Fibroblast of skin of right biceps (primary cell): ENCODE measurements at regions not wholly inside any gene's neighbourhood (a gene's known extent, or its start where the extent isn't known, plus 50 kb on each side); places are given as distances from the start of the nearest gene placed in this dataset.
"Not testable (repeated sequence)": the region's sequence is repeated elsewhere in the genome, so short reads cannot be mapped to it uniquely, and the experiment has no call there.

ENCODE experiments used
- DNase-seq: peaks from one replicate; pipeline ENCODE4 v3.0.0-alpha.2; 2013

DNA sequence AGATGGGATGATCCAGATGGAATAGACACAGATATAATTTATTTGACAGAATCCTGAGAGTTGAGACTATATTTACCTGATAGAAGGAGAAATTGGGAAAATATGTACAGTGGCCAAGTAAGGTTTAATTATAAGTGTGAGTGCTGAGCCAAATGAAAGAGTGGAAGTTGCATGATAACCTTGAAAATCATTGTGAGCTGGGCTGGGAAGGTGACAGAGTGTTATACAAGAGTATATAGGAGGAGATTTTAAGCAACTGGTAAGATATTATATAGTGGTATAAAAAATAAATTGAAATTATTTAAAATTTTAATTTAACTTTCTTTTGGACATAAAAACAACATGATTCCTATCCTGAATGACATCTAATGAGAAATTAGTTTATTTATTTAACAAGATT is 340.8 kb downstream of the NUP35 start:
- DNase-seq = no peak

DNA sequence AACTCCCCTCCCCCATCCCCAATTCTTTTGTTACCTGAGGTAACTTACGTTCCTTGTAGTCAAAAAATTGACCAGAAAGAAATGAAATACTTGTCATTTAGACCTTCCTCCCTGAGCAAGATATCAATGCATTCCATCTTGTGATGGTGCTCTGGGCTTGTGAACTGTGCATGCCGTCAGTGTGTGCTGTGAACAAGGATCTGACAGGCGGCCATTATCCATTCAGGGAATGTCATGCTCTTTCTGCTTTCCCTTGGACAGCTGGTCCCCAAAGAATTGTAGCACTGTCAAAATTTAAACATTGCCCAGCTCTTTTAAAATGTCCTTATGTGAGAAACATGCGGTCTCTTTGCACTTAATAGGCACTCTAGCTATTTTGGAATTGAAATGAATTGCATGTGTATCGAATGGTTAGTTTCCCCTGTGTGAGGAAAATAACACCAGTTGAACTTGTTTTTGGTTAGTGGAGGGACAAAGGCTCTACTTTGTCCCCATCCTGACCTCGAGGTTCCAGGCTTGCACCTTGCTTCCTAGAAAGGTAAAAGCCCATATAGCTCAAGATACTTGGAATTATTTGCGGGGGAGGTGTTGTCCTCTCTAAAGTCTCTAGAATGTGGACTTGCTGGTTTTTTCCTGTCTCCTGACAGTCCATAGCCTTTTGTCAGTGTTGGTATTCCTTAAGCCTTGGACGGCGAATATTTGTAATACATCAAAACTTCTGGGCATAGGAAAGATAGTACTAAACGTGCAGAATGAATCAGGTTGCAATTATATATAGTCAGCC is 350.9 kb downstream of the NUP35 start:
- DNase-seq = no peak

DNA sequence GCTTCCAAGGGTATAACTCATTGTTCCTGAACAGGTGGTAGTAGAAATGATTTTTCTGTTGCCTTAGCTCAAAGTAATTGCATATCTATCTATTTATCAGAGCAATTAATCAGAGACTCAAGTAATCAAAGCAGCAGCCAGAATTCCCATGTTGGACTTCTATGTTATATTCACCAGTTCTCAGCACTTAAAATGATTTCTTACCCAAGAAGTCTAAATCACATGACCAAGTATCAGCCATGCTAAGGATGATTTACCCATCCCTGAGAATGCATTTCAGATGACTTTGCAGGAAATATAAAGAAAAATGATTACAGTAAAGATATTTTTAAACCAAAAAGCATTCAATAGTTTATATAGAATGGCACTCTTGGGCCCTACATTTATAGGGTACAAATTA is 352.2 kb downstream of the NUP35 start:
- no peak for DNase-seq

DNA sequence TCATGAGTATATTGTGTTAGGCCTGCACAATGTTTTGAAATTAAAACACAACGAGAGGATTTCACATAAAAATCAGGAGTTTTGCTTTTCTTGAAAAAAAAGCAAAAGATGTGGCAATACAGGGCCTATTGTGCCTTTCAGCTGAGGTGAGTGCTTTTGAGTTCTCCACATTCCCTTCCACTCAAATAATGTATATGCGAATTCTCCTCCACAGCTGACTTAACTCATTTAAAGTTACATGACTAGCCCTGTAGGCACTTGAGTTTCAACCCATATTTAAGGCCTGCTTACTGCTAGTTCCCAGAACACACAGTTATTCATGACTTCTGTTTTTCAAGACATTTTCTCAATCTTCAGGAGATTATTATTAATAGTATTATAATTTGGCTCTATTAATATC is 353.1 kb downstream of the NUP35 start:
- no peak for DNase-seq

DNA sequence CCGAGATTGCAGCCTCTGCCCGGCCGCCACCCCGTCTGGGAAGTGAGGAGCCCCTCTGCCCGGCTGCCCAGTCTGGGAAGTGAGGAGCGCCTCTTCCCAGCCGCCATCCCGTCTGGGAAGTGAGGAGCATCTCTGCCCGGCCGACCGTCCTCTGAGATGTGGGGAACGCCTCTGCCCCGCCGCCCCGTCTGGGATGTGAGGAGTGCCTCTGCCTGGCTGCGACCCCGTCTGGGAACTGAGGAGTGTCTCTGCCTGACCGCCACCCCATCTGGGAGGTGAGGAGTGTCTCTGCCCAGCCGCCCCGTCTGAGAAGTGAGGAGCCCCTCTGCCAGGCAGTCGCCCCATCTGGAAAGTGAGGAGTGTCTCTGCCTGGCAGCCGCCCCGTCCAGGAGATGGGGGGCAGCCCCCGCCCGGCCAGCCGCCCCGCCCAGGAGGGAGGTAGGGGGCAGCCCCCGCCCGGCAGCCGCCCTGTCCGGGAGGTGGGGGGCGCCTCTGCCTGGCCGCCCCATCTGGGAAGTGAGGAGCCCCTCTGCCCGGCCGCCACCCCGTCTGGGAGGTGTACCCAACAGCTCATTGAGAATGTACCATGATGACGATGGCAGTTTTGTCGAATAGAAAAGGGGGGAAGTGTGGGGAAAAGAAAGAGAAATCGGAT is 354.8 kb downstream of the NUP35 start:
- not testable (repeated sequence) for DNase-seq

DNA sequence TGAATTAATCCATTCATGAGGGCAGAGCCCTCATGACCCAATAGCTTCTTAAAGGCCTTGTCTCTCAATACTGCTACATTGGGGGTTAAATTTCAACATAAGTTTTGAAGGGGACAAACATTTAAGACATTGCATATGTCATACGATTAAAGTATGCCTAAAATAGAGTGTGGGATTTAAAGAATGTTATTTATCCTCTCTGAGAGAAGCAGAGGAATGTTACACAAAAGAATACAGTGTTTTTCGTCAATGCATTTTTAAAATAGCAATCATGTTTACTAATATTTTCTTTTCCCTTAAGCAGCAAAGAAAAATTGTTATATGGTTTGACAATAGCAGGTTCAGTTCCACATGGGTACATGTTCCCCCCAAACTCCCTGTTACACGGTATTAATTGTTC is 363.1 kb downstream of the NUP35 start:
- peak; percentile 2 for DNase-seq

DNA sequence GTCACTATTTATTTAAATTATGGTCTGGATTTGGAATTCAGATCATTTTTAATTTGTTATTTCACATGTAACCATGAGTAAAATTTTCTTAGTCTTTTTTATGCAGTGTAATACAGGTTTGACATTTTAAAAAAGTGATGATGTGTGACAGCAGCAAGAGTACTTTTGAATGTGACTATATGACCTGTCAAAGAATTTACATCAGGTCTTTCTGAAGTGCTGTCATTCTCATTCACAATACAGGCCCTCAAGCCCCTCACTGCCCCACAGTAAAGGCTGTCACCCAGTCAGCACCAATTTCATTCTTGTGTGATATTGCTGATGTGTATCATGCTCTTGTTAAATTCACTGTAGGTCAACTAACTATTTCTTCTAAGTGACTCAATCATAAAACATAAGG is 364.2 kb downstream of the NUP35 start:
- DNase-seq = no peak

DNA sequence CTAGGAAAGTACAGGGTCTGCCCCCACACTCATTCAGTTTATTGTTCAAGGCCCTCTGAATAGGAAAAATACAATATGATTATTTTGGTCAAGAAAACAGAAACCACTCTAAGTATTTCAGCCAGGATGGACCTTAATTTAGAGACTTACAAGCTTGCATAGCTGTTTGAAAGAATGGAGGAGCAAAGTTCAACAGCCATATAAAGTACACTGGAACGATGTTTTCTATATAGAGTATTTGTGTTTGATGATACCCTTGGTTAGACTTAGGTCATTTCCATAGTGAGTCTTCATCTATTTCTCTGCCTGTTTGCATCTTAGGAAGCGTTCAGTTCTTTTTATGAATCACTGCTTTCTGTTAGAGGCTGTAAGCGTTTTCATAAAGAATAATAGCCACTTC is 366.2 kb downstream of the NUP35 start:
- no peak for DNase-seq

DNA sequence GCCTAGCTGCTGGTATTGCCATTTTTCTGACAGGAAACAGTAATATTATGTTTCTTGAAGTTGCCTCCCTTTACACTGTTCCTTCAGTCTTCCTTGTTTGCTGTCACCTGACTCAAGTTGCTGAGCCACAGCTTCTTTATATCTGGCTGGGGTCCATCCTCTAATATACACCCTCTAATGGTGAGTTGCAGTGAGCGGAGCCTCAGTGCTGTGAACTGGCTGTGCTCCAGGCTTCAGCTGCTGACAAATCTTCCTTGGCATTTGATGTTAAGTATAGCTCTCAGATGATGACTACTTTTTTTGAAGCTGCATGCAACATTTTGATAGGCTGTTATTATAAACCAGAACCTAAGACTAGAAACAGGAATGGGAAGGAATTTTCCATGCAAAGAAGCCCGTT is 366.7 kb downstream of the NUP35 start:
- peak; percentile 58 for DNase-seq

DNA sequence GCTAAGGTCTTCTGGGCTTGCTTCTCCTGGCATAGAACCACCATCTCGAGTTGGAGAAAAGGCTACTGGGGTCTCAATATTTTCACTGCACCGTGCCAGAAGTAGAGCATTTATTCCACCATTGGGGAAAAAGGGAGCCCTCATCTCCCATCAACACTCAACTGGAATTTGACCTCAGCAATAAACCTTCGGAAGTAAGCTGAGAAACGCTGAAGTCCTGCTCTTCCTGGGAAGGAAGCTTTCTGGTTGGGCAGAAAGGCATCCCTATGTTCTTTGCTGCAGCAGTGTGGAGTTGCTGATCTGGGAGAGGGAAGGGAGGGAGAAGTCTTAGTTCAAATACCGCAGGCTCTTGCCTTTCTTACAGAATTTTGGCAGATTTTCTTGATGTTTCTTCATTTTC is 368.8 kb downstream of the NUP35 start:
- no peak for DNase-seq

DNA sequence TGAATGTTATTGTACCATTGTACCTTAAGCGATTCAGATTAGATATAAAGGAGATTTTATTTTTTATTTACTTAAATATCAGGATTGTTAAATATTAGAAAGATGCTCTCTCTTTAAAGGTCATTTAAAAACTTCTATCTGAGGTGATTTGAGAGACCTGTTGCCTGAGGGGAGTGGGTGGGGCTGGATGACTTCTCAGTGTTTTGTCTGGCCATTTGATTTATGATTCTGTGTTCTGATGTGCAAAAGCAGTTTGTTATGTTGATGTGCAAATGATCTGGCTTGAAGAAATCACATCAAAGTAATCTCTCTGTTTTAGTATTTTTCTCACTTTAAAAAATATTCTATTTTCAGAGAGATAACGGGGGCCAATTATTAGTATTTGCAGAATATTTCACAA is 370.8 kb downstream of the NUP35 start:
- no peak for DNase-seq

DNA sequence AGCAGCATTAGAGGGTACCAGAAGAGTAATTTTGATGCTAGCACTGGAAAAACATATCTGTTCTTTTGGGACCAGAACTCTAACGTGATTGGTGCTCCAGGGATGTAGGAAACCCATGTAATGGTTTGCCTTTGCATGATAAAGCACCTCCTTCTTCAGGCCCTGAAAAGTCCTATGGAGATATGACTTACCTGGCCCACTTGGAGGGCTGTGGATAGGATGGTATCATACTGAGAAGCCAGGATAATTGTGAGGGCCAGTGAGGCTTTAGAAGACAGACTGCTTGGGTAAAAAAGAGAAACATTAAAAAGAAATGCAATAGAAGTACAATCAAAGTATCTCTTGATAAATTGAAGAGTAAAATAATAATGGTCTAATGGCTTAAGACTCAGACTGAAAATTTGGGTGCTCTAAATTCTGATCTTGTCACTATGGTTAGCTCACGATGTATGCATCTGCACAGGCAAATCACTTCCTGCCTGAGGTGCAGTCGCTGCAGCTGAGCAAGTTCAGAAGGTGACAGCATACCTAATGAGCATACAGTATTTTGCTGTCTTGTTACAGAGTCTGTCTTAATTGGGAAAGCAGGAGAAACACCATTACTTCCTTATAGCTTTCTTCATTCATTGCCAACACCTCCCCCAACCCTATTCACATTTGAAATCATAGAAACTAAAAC is 371.5 kb downstream of the NUP35 start:
- DNase-seq = no peak

DNA sequence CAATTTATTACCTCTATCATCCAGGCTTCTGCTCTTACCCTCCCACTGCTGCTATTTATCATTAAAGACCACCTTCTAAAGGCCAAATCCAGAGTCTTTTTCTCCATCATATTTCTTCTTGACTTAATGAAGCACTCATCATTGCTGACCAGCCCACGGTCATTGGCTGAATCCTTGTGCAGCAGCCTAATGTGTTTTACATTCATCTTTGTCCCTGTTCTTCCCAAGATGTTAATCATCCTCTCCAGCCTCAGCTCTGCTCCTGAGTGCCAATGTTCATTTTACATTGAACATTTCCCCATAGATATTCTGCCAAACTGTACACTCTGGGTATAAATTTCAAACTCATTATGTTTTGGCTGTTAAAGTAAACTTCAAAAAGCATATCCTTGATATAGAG is 373.6 kb downstream of the NUP35 start:
- DNase-seq = no peak

DNA sequence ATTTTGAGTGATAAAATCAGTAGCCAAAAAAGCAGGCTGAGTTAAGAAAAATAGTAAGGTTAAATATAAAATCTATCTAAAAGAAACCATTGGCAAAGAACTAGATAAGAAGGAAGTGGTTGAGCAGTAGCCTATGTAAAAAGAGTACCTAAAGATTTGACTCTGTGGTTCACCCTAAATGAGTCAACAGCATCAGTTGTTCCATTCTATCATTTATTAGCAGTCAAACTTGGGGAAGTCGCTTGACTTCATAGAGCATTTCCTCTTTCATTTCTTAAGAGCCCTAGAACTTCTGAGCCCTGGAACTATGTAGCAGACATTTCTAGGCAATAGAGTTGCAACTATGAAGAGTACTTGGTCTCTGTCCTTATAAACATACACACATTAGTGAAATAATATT is 381.7 kb downstream of the NUP35 start:
- DNase-seq = no peak

DNA sequence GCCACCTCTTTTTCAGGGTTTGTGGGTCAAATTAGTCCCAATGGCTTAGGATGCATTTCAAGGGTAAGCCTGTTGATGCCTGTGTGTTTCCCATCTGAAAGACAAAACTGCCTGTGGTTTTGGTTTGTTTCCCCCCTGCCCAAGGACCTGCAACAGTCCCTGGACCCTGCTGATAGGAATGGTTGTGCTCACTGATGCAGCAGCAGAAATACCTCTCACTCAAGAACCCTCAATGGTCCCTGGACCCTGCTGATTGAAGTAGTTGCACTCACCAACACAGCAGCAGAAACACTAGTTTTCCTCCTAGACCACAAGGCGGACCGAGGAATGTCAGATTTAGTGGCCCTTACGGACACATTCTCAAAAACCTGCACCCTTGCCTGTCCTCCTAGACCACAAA is 386.9 kb downstream of the NUP35 start:
- DNase-seq = no peak

DNA sequence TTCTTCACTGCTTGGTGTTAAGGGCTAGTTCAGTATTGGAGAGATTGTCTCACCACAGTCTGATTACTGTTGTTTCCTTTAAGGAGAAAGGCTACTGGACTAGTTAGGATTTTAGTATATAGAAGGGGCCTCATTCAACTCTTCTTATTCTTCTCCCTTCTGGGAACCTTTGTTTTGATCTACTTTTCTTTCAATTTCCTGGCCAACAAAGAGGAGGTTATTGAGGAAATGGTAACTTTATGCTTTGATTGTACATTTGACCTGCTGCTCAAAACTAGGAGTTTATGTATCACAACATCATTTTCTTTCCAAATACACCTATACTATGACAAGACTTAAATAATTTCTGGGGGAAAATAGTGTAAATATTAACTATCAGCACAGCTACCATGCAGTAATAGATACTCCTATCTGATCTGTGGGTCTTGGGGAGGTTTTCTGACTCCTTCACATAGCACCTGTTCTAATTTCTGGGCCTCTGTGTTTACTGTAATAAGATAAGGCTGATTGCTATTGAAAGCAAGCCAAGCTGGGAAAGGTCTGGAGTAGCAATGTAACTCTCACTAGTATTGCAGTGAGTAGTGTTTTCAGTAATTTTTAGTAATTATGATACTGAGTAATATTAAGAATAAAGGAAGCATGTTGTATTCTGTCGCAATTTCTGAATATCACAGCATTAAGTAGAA is 395.3 kb downstream of the NUP35 start:
- DNase-seq = no peak

DNA sequence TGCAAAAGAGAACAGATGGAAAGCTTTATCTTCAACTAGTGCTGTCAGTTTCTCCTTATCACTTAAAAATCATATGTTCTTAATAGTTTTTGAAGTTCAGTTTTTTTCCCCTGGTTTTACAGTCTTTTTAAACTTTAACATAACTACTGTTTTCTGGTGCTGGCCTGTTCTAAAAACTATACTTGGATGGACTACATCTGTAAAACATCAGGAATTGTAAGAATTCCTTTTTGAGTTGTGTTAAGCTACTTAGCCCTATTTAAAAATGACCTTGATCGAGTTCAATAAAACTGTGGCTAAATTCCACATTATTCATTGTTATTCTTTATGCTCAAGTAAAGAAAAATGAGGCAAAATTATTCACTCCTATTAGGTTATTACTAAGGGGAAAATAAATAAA is 397.7 kb downstream of the NUP35 start:
- DNase-seq = no peak

DNA sequence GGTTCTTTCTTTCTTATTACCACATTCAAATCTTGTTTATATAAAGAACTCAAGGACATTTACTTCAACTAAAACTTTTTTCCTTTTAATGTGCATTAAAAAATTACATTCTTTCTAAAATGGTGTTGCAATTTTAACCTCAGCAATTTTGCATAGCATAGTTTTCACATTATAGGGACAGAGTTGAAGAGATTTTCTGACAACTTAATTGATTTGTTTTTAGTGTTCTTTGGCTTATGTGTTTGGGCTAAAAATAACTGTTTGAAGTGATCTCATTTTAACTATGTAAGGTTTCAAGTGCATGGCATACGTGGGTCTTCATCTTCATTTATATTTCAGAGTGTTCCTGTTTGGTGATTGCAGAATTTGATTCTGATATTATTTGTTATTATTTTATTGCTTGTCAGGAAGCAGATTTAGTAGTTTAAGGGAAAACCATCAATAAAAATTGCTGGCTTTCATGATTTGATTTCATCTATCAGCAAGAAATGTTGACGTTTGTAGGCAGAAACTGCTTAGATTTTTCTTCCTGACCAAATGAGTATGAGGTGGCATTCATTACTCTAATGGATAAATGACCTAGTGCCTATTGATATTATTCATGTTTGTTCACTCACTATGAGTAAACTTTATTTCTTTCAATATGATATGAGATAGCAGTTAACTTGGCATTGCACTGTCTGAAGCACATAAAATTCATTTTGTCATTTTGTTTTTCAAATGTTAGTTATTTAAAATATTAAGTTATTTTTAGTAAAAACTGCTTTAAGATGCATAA is 398.4 kb downstream of the NUP35 start:
- DNase-seq = peak; percentile 28

DNA sequence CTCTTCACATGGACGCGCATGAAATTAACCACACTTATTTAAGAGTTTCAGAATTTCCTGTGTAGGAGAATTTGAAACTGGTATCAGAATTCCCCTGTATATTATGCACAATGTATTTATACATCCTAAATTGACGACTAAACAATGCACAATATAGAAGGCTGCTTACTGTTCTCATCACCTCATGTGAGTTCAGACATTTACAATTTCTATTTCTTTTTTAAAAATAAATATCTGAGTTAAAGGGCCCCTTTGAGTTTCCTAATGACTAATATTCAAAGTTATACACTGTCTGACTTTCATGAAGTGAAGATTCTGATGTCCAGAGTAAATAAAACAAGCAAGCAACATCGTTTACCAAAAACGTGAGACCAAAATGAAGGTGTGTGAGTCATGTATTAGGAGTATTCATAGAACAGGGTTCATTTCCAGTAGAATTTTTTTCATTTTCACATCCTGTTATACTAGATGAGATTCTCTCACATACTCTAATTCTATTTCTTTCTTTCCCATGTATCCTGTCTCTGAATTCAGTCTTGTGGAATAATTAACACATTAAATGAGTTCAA is 406.2 kb downstream of the NUP35 start:
- no peak for DNase-seq

DNA sequence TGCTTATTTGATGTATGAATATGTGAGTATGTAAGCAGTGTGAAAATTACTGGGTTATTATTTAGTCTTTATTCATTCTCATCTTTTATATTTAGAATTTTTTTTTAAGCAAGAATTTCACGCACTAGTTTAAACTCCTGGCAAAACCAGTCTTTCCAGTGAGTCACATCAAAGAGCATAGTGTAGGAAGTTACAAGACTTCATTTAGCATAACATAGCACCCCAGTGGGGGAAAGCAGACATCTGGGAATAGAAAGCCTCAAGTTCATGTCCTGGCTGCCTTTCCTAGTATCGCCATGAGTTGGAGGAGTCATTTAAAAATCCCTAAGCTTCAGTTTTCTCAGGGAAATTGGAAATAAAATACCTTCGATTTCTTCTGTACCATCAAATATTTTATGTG is 408.3 kb downstream of the NUP35 start:
- no peak for DNase-seq

DNA sequence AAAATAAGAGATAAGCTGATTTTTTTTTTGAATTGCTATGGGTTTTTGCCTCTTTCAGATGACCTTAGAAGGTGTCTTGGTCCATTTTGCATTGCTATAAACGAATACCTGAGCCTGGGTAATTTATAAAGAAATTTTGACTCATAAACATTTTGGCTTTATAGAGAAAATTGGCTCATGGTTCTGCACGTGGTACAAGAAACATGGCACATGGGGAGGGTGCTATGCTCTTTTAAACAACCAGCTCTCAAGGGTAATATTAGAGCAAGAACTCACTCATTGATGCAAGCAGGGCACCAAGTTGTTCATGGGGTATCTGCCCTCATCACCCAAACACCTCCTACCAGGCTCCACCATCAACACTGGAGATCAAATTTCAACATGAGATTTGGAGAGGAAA is 408.8 kb downstream of the NUP35 start:
- DNase-seq = no peak

DNA sequence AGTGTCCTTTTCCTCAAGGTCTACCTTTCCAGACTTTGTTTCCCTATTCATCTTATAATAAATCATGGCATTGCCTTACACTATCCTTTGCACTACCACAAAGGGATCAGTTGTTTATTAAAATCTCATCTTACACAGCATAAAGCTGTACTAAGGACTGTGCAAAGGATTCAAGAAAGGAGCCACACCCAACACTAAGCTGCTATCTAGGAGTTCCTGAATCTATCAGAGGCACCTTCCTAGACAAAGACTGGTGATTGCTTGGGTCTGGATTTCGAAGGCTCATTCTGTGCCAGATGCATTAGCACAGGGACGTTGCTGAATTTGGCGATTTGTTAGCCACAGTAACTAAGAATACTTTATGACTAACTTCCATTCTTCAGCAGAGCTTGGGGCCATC is 412.0 kb downstream of the NUP35 start:
- no peak for DNase-seq

DNA sequence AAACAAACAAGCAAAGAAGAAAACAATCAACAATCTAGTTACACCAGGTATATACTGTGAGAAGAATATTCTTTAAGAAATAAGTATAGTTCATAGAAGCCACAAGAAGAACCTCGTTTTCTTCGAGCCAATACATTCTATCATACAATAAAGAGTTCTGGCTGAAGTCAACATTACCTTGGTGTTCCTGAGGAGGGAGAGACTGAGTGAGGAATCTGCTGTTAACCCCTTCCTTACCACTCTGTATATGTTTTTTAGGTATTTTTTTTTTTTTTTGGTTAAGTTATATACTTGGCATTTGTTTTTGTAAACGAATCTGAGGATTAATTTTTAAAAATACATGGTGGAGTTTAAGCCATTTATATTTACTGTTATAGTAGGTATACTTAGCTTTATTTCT is 412.5 kb downstream of the NUP35 start:
- DNase-seq = no peak
